ENCODE measurements at regions not wholly inside any gene's neighbourhood (a gene's known extent, or its start where the extent isn't known, plus 50 kb on each side); places are given as distances from the start of the nearest gene placed in this dataset.

- TF ChIP-seq CTCF (IDR thresholded peaks at IDR 0.05), result no peak
- no peak for TF ChIP-seq POLR2AphosphoS5 (IDR thresholded peaks at IDR 0.05)
- no peak for TF ChIP-seq POLR2A (IDR thresholded peaks at IDR 0.05)
Measured at GRCh38 chr5:85168474-85168873, 783.8 kb upstream of the EDIL3 start.
